ENCODE measurements at regions not wholly inside any gene's neighbourhood (a gene's known extent, or its start where the extent isn't known, plus 50 kb on each side); places are given as distances from the start of the nearest gene placed in this dataset.

GRCh38 chr1:227416156-227416830 is 98.0 kb upstream of the CDC42BPA start:
- TF ChIP-seq, protein P1, sequence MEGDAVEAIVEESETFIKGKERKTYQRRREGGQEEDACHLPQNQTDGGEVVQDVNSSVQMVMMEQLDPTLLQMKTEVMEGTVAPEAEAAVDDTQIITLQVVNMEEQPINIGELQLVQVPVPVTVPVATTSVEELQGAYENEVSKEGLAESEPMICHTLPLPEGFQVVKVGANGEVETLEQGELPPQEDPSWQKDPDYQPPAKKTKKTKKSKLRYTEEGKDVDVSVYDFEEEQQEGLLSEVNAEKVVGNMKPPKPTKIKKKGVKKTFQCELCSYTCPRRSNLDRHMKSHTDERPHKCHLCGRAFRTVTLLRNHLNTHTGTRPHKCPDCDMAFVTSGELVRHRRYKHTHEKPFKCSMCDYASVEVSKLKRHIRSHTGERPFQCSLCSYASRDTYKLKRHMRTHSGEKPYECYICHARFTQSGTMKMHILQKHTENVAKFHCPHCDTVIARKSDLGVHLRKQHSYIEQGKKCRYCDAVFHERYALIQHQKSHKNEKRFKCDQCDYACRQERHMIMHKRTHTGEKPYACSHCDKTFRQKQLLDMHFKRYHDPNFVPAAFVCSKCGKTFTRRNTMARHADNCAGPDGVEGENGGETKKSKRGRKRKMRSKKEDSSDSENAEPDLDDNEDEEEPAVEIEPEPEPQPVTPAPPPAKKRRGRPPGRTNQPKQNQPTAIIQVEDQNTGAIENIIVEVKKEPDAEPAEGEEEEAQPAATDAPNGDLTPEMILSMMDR (IDR thresholded peaks at IDR 0.05) = no peak
- TF ChIP-seq POLR2AphosphoS5 (IDR thresholded peaks at IDR 0.05) (no peak), EP300 (IDR thresholded peaks at IDR 0.05) (no peak)

Data from sigmoid colon (tissue), 4 donors.